H1 (cell line): ENCODE measurements at regions not wholly inside any gene's neighbourhood (a gene's known extent, or its start where the extent isn't known, plus 50 kb on each side); places are given as distances from the start of the nearest gene placed in this dataset.

Experiments
- CTCF ChIA-PET: fragments of 300-600 bp; sonication (Branson Sonifier 250); formaldehyde crosslinking; loops from one replicate; lab custom pipeline; 2021; ENCODE audit not compliant: partially characterized antibody; lab: Charles Lee
- POLR2A ChIA-PET: fragments of 300-600 bp; sonication (Branson Sonifier 250); formaldehyde crosslinking; loops from one replicate; lab custom pipeline; 2021; ENCODE audit warnings: inconsistent platforms; ENCODE audit not compliant: partially characterized antibody; lab: Charles Lee
- DNase-seq, 2 experiments: peaks; one replicate each; pipeline versions ENCODE4 v3.0.0 to v3.0.0-alpha.2; 2010 to 2022; ENCODE audit warnings: low spot score in 2 of 2, low read depth in 1 of 2, mixed read lengths in 1 of 2
- FAIRE-seq: peaks from 2 replicates; lab custom pipeline; 2011; peaks lifted over from hg19 to GRCh38; lab: Jason Lieb, UNC
- H2AFZ ChIP-seq: 2 replicates; pipeline ENCODE4 v1.8.1; 2012; ENCODE audit warnings: low read length, inconsistent platforms
- H2AK5ac ChIP-seq: 2 replicates; pipeline ENCODE4 v1.6.1; 2013; ENCODE audit warnings: low read depth, low read length
- H2BK120ac ChIP-seq: replicated peaks from 2 replicates; pipeline ENCODE3; 2013; ENCODE audit warnings: low read depth, low read length, inconsistent platforms
- H2BK12ac ChIP-seq: 2 replicates; pipeline ENCODE4 v1.6.1; 2013; ENCODE audit warnings: low read depth, low read length
- H2BK15ac ChIP-seq: 2 replicates; pipeline ENCODE4 v1.6.1; 2013; ENCODE audit warnings: low read length
- H2BK20ac ChIP-seq: 2 replicates; pipeline ENCODE4 v1.6.1; 2013; ENCODE audit warnings: low read length
- H2BK5ac ChIP-seq: 2 replicates; pipeline ENCODE4 v1.6.1; 2013; ENCODE audit warnings: low read depth, low read length
- H3K14ac ChIP-seq: 2 replicates; pipeline ENCODE4 v1.6.1; 2013; ENCODE audit warnings: inconsistent platforms; ENCODE audit not compliant: insufficient read length
- H3K18ac ChIP-seq: 2 replicates; pipeline ENCODE4 v1.6.1; 2013; ENCODE audit warnings: low read length; ENCODE audit errors: extremely low read depth
- H3K23ac ChIP-seq: 2 replicates; pipeline ENCODE4 v1.6.1; 2013; ENCODE audit warnings: inconsistent platforms; ENCODE audit not compliant: insufficient read length
- H3K23me2 ChIP-seq: 2 replicates; pipeline ENCODE4 v1.6.1; 2013; ENCODE audit warnings: low read depth, low read length
- H3K27ac ChIP-seq: 2 replicates; pipeline ENCODE4 v1.6.1; 2011; ENCODE audit warnings: low read depth, low read length, inconsistent platforms
- H3K27me3 ChIP-seq, 4 experiments: replicated peaks in 1 of 4; 1 replicate in 1 of 4; 2 replicates in 3 of 4; pipeline versions ENCODE4 v1.6.1 to v1.8.1; 2011 to 2013; ENCODE audit warnings: low read length in 3 of 4, mild to moderate bottlenecking in 3 of 4, inconsistent platforms in 2 of 4, mixed read lengths in 2 of 4, moderate library complexity in 1 of 4; ENCODE audit not compliant: control insufficient read depth in 3 of 4, insufficient read depth in 3 of 4; ENCODE audit errors: extremely low read depth in 1 of 4
- H3K36me3 ChIP-seq, 4 experiments: 2 replicates each; pipeline versions ENCODE4 v1.6.1 to v1.8.1; 2011 to 2013; ENCODE audit warnings: mild to moderate bottlenecking in 4 of 4, low read length in 3 of 4, moderate library complexity in 2 of 4, control low read depth in 1 of 4, inconsistent platforms in 1 of 4; ENCODE audit not compliant: insufficient read depth in 4 of 4, control insufficient read depth in 2 of 4
- H3K4ac ChIP-seq: replicated peaks from 2 replicates; pipeline ENCODE3; 2013; ENCODE audit warnings: low read length, low read depth, mixed read lengths, inconsistent platforms; ENCODE audit not compliant: insufficient read length
- H3K4me1 ChIP-seq, 4 experiments: replicated peaks in 1 of 4; 1 replicate in 1 of 4; 2 replicates in 3 of 4; pipeline versions ENCODE4 v1.6.1 to v1.8.1; 2011 to 2013; ENCODE audit warnings: low read length in 3 of 4, inconsistent platforms in 2 of 4, mixed read lengths in 1 of 4; ENCODE audit not compliant: insufficient read depth in 4 of 4, control insufficient read depth in 3 of 4
- H3K4me2 ChIP-seq, 2 experiments: 2 replicates each; pipeline versions ENCODE4 v1.6.1 to v1.8.1; 2011 to 2013; ENCODE audit warnings: low read depth in 2 of 2, low read length in 2 of 2, control low read depth in 1 of 2, inconsistent platforms in 1 of 2, mild to moderate bottlenecking in 1 of 2; ENCODE audit not compliant: insufficient read depth in 1 of 2
- H3K4me3 ChIP-seq, 4 experiments: fragments of 200-600, 300-600 bp in 1 of 4; sonication (generic), shearing (Covaris generic), sonication (Bioruptor Twin) in 1 of 4; 2 replicates each; pipeline versions ENCODE4 v1.5.1 to v1.8.1; 2011 to 2016; ENCODE audit warnings: low read length in 4 of 4, low read depth in 3 of 4, control low read depth in 2 of 4, inconsistent platforms in 2 of 4, mild to moderate bottlenecking in 2 of 4, mixed read lengths in 1 of 4, moderate library complexity in 1 of 4; ENCODE audit not compliant: insufficient read depth in 2 of 4; ENCODE audit errors: extremely low read depth in 1 of 4
- H3K56ac ChIP-seq: replicated peaks from 2 replicates; pipeline ENCODE3; 2013; ENCODE audit warnings: low read depth, mild to moderate bottlenecking, mixed read lengths, low read length, inconsistent platforms; ENCODE audit not compliant: insufficient read length
- H3K79me1 ChIP-seq: 2 replicates; pipeline ENCODE4 v1.6.1; 2013; ENCODE audit warnings: low read depth, low read length, control low read depth
- H3K79me2 ChIP-seq, 2 experiments: 2 replicates each; pipeline versions ENCODE4 v1.6.1 to v1.8.1; 2012 to 2013; ENCODE audit warnings: low read length in 2 of 2, mild to moderate bottlenecking in 2 of 2, inconsistent platforms in 1 of 2; ENCODE audit not compliant: insufficient read depth in 2 of 2, control insufficient read depth in 1 of 2
- H3K9ac ChIP-seq, 4 experiments: replicated peaks in 1 of 4; 1 replicate in 1 of 4; 2 replicates in 3 of 4; pipeline versions ENCODE4 v1.6.1 to v1.8.1; 2011 to 2013; ENCODE audit warnings: low read depth in 3 of 4, low read length in 3 of 4, control low read depth in 2 of 4, mild to moderate bottlenecking in 2 of 4, moderate library complexity in 2 of 4, inconsistent platforms in 1 of 4; ENCODE audit errors: extremely low read depth in 1 of 4
- H3K9me3 ChIP-seq, 2 experiments: 2 replicates each; pipeline versions ENCODE4 v1.6.1 to v1.8.1; 2012 to 2013; ENCODE audit warnings: mild to moderate bottlenecking in 2 of 2, moderate library complexity in 2 of 2, control low read depth in 1 of 2, inconsistent platforms in 1 of 2, low read depth in 1 of 2, low read length in 1 of 2, mixed read lengths in 1 of 2; ENCODE audit not compliant: insufficient read depth in 2 of 2
- H4K20me1 ChIP-seq, 2 experiments: replicated peaks in 1 of 2; 2 replicates each; pipeline versions ENCODE3 to v1.8.1; 2011 to 2013; ENCODE audit warnings: inconsistent platforms in 2 of 2, low read length in 2 of 2, mild to moderate bottlenecking in 1 of 2; ENCODE audit not compliant: insufficient read depth in 2 of 2, control insufficient read depth in 1 of 2
- H4K5ac ChIP-seq: 2 replicates; pipeline ENCODE4 v1.6.1; 2013; ENCODE audit warnings: low read length, low read depth, mixed read lengths, inconsistent platforms; ENCODE audit not compliant: insufficient read length
- H4K8ac ChIP-seq: 2 replicates; pipeline ENCODE4 v1.8.0; 2013; ENCODE audit warnings: mild to moderate bottlenecking, moderate library complexity, low read length, inconsistent platforms; ENCODE audit not compliant: insufficient read depth; ENCODE audit errors: extremely low read depth
- H4K91ac ChIP-seq: replicated peaks from 2 replicates; pipeline ENCODE3; 2013; ENCODE audit warnings: low read length, mixed read lengths, inconsistent platforms; ENCODE audit not compliant: insufficient read length
- RFX5 ChIP-seq: IDR thresholded peaks from 2 replicates; pipeline ENCODE4 v1.6.1; 2011; ENCODE audit warnings: low read depth, low read length, improper control_type of control experiment, borderline replicate concordance
- RXRA ChIP-seq: IDR thresholded peaks from 2 replicates; pipeline ENCODE4 v1.6.1; 2011; ENCODE audit warnings: low read depth, mild to moderate bottlenecking, low read length, moderate library complexity; ENCODE audit not compliant: insufficient read depth
- WGBS, 2 experiments: shearing (Covaris generic) in 1 of 2; methylation state at CpG; one replicate each; pipeline versions ENCODE4 v1.1.6 to v1.1.7; 2013 to 2015; ENCODE audit warnings: low lambda C conversion rate in 2 of 2, mixed read lengths in 2 of 2, inconsistent platforms in 1 of 2, low coverage in 1 of 2, missing lambda C conversion rate in 1 of 2; ENCODE audit not compliant: insufficient replicate concordance in 2 of 2, insufficient coverage in 1 of 2, insufficient read length in 1 of 2; ENCODE audit errors: extremely low coverage in 1 of 2, missing lambda C conversion rate in 1 of 2; 5-methylcytosine and 5-hydroxymethylcytosine counted together

DNA sequence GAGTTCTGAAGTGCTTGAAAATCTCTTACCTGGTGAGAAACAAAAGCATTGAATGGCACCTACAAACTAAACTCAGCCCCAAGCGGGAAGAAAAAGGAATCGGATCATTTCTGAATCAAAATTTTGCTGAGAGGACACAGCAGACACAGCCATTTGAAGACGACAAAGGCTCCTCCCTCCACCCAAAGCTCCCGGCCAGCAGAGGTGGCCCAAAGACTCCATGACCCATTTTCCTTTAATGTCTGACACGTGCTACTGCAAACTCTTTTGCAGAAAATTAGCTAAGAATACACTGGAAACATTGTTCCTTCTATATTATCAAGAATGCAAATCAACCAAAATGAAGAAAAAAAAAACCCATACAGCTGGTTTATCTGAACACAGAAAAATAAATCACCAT, 85.9 kb upstream of the FOXN3 start:
- POLR2A ChIA-PET, result interaction anchor here (1.8 kb wide), 1 partner anchor 9 kb away, joined by 6 read pairs; no protein-coding TSS in a partner anchor
- no peak for FAIRE-seq

More for the DNA sequence above, 85.9 kb upstream of the FOXN3 start:
- Histone ChIP-seq H4K91ac (no peak overlapping the region), H4K20me1 (no peaks in the 10 kb centered on the region), H3K79me1 (peaks cover 6% of the 10 kb centered on the region; the same call in 1 of the 2 replicates), H3K9ac (no peak overlapping the region), H2BK20ac (no peak overlapping the region), H3K23ac (no peak overlapping the region), H3K27ac (no peak overlapping the region), H4K5ac (no peak overlapping the region), H3K4ac (no peak overlapping the region), H3K23me2 (no peaks in the 10 kb centered on the region), H3K4me2 (no peak overlapping the region), H2BK12ac (no peak overlapping the region), H3K14ac (no peak overlapping the region), H2BK5ac (no peak overlapping the region), H3K36me3 (peaks cover 0 to 11% (median 0%) of the 10 kb centered on the region in 4 experiments; a peak in 2 of 8 replicates), H2BK120ac (no peak overlapping the region), H2BK15ac (no peak overlapping the region), H3K79me2 (peaks cover 0 to 31% of the 10 kb centered on the region in 2 experiments; a peak in 2 of 4 replicates), H3K18ac (no peak overlapping the region), H3K4me1 (peaks cover 0 to 7% (median 1%) of the 10 kb centered on the region in 4 experiments; a peak in 3 of 7 replicates), H3K9me3 (no peaks in the 10 kb centered on the region; a peak in 1 of 4 replicates), H3K4me3 (no peak overlapping the region), H3K56ac (no peak overlapping the region), H2AK5ac (no peak overlapping the region), H3K27me3 (no peaks in the 10 kb centered on the region), H4K8ac (no peak overlapping the region), H2AFZ (no peak overlapping the region)
- DNase-seq, result peak in 1 of 2 experiments; percentile 14
- CTCF ChIA-PET, result interaction anchor here (1.1 kb wide), 1 partner anchor 115 kb away, joined by 3 read pairs; no protein-coding TSS in a partner anchor
- WGBS, 2 experiments, result 84% methylated on average over 5 of the region's 5 CpGs; no CpG with 5 or more reads in 1 of the 2 experiments
- TF ChIP-seq RFX5 (no peak), RXRA (no peak)
